ENCODE measurements at regions not wholly inside any gene's neighbourhood (a gene's known extent, or its start where the extent isn't known, plus 50 kb on each side); places are given as distances from the start of the nearest gene placed in this dataset.

DNA sequence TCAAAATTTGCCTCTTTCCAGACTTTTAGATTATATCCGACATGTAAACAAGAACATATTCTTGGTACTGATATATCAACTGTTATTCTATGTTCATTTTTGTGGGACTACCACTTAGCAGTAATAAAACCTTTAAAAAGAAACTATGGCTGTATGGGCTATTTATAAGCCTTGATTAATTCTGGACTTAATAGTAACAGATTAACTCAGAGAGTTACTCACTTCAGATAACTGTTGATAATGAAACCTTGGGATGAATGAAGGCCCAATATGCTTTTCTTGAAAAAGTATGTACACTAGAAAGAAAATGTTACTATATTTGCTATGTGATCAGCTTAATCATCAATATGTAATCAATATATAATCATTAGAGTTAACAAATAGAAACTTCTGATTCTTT, 595.9 kb upstream of the BOD1L1 start:
- TF ChIP-seq, protein P1, sequence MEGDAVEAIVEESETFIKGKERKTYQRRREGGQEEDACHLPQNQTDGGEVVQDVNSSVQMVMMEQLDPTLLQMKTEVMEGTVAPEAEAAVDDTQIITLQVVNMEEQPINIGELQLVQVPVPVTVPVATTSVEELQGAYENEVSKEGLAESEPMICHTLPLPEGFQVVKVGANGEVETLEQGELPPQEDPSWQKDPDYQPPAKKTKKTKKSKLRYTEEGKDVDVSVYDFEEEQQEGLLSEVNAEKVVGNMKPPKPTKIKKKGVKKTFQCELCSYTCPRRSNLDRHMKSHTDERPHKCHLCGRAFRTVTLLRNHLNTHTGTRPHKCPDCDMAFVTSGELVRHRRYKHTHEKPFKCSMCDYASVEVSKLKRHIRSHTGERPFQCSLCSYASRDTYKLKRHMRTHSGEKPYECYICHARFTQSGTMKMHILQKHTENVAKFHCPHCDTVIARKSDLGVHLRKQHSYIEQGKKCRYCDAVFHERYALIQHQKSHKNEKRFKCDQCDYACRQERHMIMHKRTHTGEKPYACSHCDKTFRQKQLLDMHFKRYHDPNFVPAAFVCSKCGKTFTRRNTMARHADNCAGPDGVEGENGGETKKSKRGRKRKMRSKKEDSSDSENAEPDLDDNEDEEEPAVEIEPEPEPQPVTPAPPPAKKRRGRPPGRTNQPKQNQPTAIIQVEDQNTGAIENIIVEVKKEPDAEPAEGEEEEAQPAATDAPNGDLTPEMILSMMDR (IDR thresholded peaks at IDR 0.05), result no peak
- no peak for DNase-seq (ENCODE audit: low spot score)
- no peak for ATAC-seq (ENCODE audit: low FRiP score)

DNA sequence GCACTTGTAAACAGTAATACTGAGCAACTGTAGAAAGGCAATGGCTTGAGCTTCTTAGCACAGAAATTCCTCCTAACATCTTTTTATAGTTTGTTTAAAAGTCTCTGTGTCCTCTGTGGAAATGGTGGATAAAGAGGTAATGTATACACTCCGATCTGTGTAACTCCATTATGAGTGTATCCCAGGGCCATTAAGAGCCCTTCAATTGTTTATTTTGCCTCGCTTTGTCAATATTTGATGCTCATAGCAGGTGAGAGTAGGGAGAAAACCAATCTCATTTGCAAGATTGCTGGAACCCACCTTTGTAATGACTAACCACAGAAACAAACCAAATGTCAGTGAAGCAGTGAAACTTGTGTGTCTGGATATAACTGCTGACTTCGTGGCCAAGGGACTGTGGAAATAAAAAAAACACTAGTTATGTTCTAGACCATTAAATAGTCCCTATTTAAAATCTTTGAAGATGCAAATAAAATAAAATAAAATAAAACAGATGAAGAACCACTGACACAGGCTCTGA, 598.2 kb upstream of the BOD1L1 start:
- TF ChIP-seq, protein P1 (IDR thresholded peaks at IDR 0.05), result no peak
- no peak for DNase-seq (ENCODE audit: low spot score)
- no peak for ATAC-seq (ENCODE audit: low FRiP score)

DNA sequence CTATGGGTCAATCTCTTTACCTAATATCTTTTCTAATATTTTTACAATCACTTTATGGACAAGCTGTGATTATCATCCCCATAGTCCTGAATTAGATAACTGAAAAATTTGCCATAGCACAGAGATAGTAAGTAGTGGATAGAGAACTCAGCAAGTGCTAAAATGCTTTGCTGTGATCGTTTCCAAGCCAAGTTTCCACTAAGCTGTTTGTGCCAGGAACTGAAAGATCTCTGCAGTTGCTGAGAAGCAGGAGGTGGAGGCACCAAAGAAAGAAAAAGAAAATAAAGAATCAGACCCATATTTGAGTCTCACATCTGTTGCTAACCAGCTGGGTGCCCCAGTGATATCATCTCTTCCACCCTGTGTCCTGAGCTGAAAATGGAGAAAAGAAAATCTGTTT, 605.6 kb upstream of the BOD1L1 start:
- DNase-seq (ENCODE audit: low spot score) (no peak), ATAC-seq (ENCODE audit: low FRiP score) (no peak)
- TF ChIP-seq, protein P1 (IDR thresholded peaks at IDR 0.05), result no peak

DNA sequence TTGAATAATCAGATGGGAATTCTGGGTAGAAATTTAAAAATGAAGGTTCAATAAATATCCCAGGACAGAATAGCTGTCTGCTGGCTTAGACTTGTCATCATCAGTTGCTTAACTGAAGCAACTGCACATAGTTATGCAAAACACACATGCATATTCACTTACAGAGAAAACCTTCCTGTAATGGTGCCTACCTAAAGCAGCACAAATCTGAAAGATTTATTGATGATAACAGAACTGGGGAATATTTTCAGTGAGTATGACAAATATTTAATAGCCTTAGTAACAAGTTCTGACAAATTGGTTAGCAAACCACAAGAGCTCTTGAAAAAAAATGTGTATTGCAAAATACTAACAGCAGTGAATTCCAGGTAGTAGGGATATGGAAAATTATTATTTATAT, 606.8 kb upstream of the BOD1L1 start:
- ATAC-seq (ENCODE audit: low FRiP score) (no peak), DNase-seq (ENCODE audit: low spot score) (no peak)
- TF ChIP-seq, protein P1 (IDR thresholded peaks at IDR 0.05), result no peak

DNA sequence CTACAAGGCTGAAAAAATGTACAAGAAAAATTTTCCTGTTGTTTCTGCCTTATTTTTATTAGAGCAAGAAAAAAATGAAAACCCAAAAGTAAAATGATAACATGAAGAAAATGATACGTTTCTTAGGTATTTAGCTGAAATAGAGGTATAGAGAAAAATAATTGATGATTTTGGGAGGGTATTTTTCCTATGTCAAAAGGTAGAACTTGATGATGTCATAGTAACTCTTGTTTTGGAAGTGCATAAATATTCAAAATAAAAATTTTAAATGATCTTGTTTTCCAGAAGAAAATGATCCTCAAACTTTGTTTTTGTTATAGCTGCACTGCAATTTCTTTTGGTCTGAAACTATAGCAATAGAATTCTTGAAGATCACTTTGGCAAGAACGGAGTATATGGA, 608.8 kb upstream of the BOD1L1 start:
- TF ChIP-seq, protein P1 (IDR thresholded peaks at IDR 0.05), result no peak
- DNase-seq (ENCODE audit: low spot score), result no peak
- no peak for ATAC-seq (ENCODE audit: low FRiP score)

DNA sequence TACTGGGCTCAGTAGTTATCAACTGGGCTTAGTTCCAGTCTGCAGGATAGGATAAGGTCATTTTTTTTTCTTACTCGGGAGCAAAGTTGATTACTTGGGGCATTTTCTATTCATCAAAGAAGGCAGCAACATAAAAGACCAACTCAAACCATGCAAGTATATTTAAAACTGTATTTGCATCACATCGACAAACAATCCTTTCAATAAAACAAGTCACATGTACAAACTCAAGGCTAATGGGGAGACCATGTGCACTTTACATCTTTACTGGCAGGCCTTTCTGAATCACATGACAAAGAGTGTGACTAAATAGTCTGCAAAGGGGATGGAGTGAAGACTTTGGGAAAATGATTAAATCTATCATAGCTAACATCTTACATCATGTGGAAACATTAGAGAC, 610.4 kb upstream of the BOD1L1 start:
- TF ChIP-seq, protein P1 (IDR thresholded peaks at IDR 0.05), result no peak
- DNase-seq (ENCODE audit: low spot score), result no peak
- ATAC-seq (ENCODE audit: low FRiP score), result no peak

DNA sequence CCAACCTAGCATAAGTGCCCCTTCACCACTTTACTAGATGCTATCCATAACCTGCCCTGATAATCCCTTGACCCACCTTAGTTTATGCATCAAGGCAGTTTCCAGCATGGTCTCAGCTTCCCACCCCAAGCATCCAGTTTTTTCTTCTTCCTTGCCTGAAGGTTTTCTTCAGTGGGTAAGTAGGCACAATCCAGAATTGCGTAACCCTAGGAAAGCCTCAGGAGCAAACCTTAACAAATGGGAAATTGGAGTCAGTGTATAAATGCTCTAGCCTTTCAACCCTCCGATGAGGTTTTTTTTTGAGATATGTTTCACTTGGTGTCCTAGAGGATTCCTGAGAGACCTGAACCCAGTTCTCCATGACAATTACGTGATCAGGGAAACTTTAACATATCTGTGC, 614.0 kb upstream of the BOD1L1 start:
- TF ChIP-seq, protein P1 (IDR thresholded peaks at IDR 0.05), result no peak
- DNase-seq (ENCODE audit: low spot score), result no peak
- ATAC-seq (ENCODE audit: low FRiP score), result no peak
